ENCODE measurements at regions not wholly inside any gene's neighbourhood (a gene's known extent, or its start where the extent isn't known, plus 50 kb on each side); places are given as distances from the start of the nearest gene placed in this dataset.
"Not testable (repeated sequence)": the region's sequence is repeated elsewhere in the genome, so short reads cannot be mapped to it uniquely, and the experiment has no call there.

- no peak for DNase-seq (ENCODE audit: low read depth in 1 of 2, low spot score in 1 of 2)
- no peak for TF ChIP-seq JUND (IDR thresholded peaks at IDR 0.05; ENCODE audit: low read depth)
- in situ Hi-C loops (cut with HindIII; ENCODE audit: low pct_unique_long_range_greater_than_20kb, low sequenced_read_pairs) = no loop called here
These were observed 224.2 kb downstream of the CYB561 start for GRCh38 chr17:63221939-63222338.

GRCh38 chr17:63222655-63223054 lies 223.5 kb downstream of the CYB561 start:
- DNase-seq (ENCODE audit: low read depth in 1 of 2, low spot score in 1 of 2) = peak in 1 of 2 experiments; percentile 9
- in situ Hi-C loops (cut with HindIII; ENCODE audit: low pct_unique_long_range_greater_than_20kb, low sequenced_read_pairs) = no loop called here

GRCh38 chr17:63223212-63223911 lies 222.7 kb downstream of the CYB561 start:
- TF ChIP-seq JUND (IDR thresholded peaks at IDR 0.05; ENCODE audit: low read depth) = no peak
- in situ Hi-C loops (cut with HindIII; ENCODE audit: low pct_unique_long_range_greater_than_20kb, low sequenced_read_pairs) = no loop called here
- no peak for DNase-seq (ENCODE audit: low read depth in 1 of 2, low spot score in 1 of 2)

More at GRCh38 chr17:63222655-63223054, 223.5 kb downstream of the CYB561 start:
- TF ChIP-seq JUND (IDR thresholded peaks at IDR 0.05; ENCODE audit: low read depth) = no peak

- TF ChIP-seq JUND (IDR thresholded peaks at IDR 0.05; ENCODE audit: low read depth) = no peak
- DNase-seq (ENCODE audit: low read depth in 1 of 2, low spot score in 1 of 2) = no peak
These were observed 221.5 kb downstream of the CYB561 start for GRCh38 chr17:63224644-63225043.

GRCh38 chr17:63226720-63227119 lies 219.4 kb downstream of the CYB561 start:
- in situ Hi-C loops (cut with HindIII; ENCODE audit: low pct_unique_long_range_greater_than_20kb, low sequenced_read_pairs) = not testable (repeated sequence)

More at GRCh38 chr17:63224644-63225043, 221.5 kb downstream of the CYB561 start:
- in situ Hi-C loops (cut with HindIII; ENCODE audit: low pct_unique_long_range_greater_than_20kb, low sequenced_read_pairs) = no loop called here

GRCh38 chr17:63231015-63231620 lies 215.0 kb downstream of the CYB561 start:
- in situ Hi-C loops (cut with HindIII; ENCODE audit: low pct_unique_long_range_greater_than_20kb, low sequenced_read_pairs); DNase-seq (ENCODE audit: low read depth in 1 of 2, low spot score in 1 of 2): not testable (repeated sequence)

More at GRCh38 chr17:63226720-63227119, 219.4 kb downstream of the CYB561 start:
- DNase-seq (ENCODE audit: low read depth in 1 of 2, low spot score in 1 of 2) = not testable (repeated sequence)

- in situ Hi-C loops (cut with HindIII; ENCODE audit: low pct_unique_long_range_greater_than_20kb, low sequenced_read_pairs) = no loop called here
- DNase-seq (ENCODE audit: low read depth in 1 of 2, low spot score in 1 of 2) = no peak
These were observed 213.4 kb downstream of the CYB561 start for GRCh38 chr17:63232565-63233310.

GRCh38 chr17:63240106-63240505 lies 206.0 kb downstream of the CYB561 start:
- DNase-seq (ENCODE audit: low read depth in 1 of 2, low spot score in 1 of 2) = no peak
- TF ChIP-seq JUND (IDR thresholded peaks at IDR 0.05; ENCODE audit: low read depth) = no peak
- in situ Hi-C loops (cut with HindIII; ENCODE audit: low pct_unique_long_range_greater_than_20kb, low sequenced_read_pairs) = no loop called here

More at GRCh38 chr17:63232565-63233310, 213.4 kb downstream of the CYB561 start:
- no peak for TF ChIP-seq JUND (IDR thresholded peaks at IDR 0.05; ENCODE audit: low read depth)

GRCh38 chr17:63246344-63246743 lies 199.8 kb downstream of the CYB561 start:
- no peak for DNase-seq (ENCODE audit: low read depth in 1 of 2, low spot score in 1 of 2)
- in situ Hi-C loops (cut with HindIII; ENCODE audit: low pct_unique_long_range_greater_than_20kb, low sequenced_read_pairs) = no loop called here
- no peak for TF ChIP-seq JUND (IDR thresholded peaks at IDR 0.05; ENCODE audit: low read depth)

- in situ Hi-C loops (cut with HindIII; ENCODE audit: low pct_unique_long_range_greater_than_20kb, low sequenced_read_pairs) = no loop called here
- DNase-seq (ENCODE audit: low read depth in 1 of 2, low spot score in 1 of 2) = no peak
- no peak for TF ChIP-seq JUND (IDR thresholded peaks at IDR 0.05; ENCODE audit: low read depth)
These were observed 198.4 kb downstream of the CYB561 start for GRCh38 chr17:63247706-63248105.

- DNase-seq (ENCODE audit: low read depth in 1 of 2, low spot score in 1 of 2) = peak in 1 of 2 experiments; percentile 24
- in situ Hi-C loops (cut with HindIII; ENCODE audit: low pct_unique_long_range_greater_than_20kb, low sequenced_read_pairs) = no loop called here
- TF ChIP-seq JUND (IDR thresholded peaks at IDR 0.05; ENCODE audit: low read depth) = no peak
These were observed 196.7 kb downstream of the CYB561 start for GRCh38 chr17:63249256-63250004.

GRCh38 chr17:63250830-63251229 lies 195.3 kb downstream of the CYB561 start:
- in situ Hi-C loops (cut with HindIII; ENCODE audit: low pct_unique_long_range_greater_than_20kb, low sequenced_read_pairs) = no loop called here
- no peak for DNase-seq (ENCODE audit: low read depth in 1 of 2, low spot score in 1 of 2)
- no peak for TF ChIP-seq JUND (IDR thresholded peaks at IDR 0.05; ENCODE audit: low read depth)

All from T47D (cell line).